Lower leg skin (tissue), 4 donors: ENCODE measurements at regions not wholly inside any gene's neighbourhood (a gene's known extent, or its start where the extent isn't known, plus 50 kb on each side); places are given as distances from the start of the nearest gene placed in this dataset.

Experiments used
- DNase-seq, 2 donors: peaks; one replicate each; pipeline ENCODE4 v3.0.0-alpha.2; 2019; ENCODE audit warnings: low spot score in 2 of 2
- H3K4me3 ChIP-seq: fragments of 200-600 bp; sonication (generic); 2 replicates; pipeline ENCODE4 v1.5.1; 2017; ENCODE audit warnings: mild to moderate bottlenecking, low read depth; ENCODE audit not compliant: poor library complexity, severe bottlenecking
- CTCF ChIP-seq, 3 donors: fragments of 450-650 bp; IDR thresholded peaks; one replicate each; pipeline ENCODE4 v1.5.1; 2016; ENCODE audit warnings: antibody characterized with exemption in 3 of 3, mild to moderate bottlenecking in 3 of 3, moderate library complexity in 2 of 3
- POLR2A ChIP-seq, 2 donors: fragments of 450-650 bp; IDR thresholded peaks; one replicate each; pipeline ENCODE4 v1.6.1; 2016 to 2017; ENCODE audit warnings: antibody characterized with exemption in 2 of 2, mild to moderate bottlenecking in 1 of 2, moderate library complexity in 1 of 2
- WGBS, 2 donors: methylation state at CpG; one replicate each; pipeline ENCODE4 v1.1.5; 2018; 5-methylcytosine and 5-hydroxymethylcytosine counted together
- intact Hi-C: fragments of 100-400 bp; cut with DNase I; formaldehyde crosslinking; loops from one replicate; pipeline ENCODE4 v1.15.0; 2023; ENCODE audit warnings: low total_unique reads

DNA sequence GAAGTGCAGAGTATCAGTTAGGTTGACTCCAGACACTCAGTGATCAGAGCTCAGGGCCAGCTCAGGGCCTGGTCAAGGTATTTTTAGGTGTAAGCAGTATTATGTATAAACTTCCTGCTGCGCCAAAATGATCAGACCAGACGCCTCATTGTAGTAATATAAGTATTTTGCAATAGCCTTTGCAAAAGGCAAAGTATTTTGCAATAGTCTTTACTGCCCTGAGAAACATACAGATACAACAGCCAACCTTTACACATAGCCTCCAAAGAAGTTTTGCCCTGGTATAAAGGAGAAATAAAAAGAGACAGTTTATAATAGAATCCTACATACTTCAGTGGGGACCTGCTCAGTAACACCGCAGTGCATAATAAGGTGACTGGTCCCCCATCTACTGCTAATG, 333.0 kb upstream of the EEF2KMT start:
- intact Hi-C loops = no loop called here
- WGBS, 2 donors = 74 to 78% methylated on average over 3 of the region's 3 CpGs
- H3K4me3 ChIP-seq = no peak overlapping the region
- no peak for TF ChIP-seq POLR2A (IDR thresholded peaks at IDR 0.05)
- no peak for TF ChIP-seq CTCF (IDR thresholded peaks at IDR 0.05)
- DNase-seq = no peak

DNA sequence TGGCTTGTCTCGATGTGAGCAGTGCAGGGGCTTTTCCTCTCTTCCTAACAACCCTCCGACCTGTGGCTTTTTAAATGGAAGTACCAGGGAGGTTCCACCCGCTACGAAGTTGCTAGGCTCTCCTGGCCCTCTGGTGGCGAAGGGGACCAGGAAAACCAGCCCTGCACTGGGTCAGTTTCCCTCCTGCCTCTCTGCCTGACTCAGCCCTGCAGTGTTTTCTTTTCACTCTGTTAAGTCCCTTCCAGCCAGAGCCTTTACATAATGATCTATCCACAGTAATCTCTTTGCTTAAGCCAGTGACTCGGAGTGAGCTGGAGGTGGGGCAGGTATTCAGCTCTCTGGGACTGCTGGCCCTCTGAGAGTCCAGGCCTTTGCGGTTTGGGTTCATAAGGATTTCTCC, 331.3 kb upstream of the EEF2KMT start:
- intact Hi-C loops = no loop called here
- TF ChIP-seq CTCF (IDR thresholded peaks at IDR 0.05) (no peak), POLR2A (IDR thresholded peaks at IDR 0.05) (no peak)
- WGBS, 2 donors = 52 to 59% methylated on average over 7 of the region's 7 CpGs
- no peak overlapping the region for H3K4me3 ChIP-seq
- DNase-seq = no peak

GRCh38 chr16:5427571-5427970, 330.0 kb upstream of the EEF2KMT start:
- no peak overlapping the region for H3K4me3 ChIP-seq
- TF ChIP-seq POLR2A (IDR thresholded peaks at IDR 0.05) (no peak), CTCF (IDR thresholded peaks at IDR 0.05) (no peak)
- 81 to 83% methylated on average over 7 of the region's 7 CpGs for WGBS, 2 donors
- intact Hi-C loops = no loop called here
- no peak for DNase-seq

DNA sequence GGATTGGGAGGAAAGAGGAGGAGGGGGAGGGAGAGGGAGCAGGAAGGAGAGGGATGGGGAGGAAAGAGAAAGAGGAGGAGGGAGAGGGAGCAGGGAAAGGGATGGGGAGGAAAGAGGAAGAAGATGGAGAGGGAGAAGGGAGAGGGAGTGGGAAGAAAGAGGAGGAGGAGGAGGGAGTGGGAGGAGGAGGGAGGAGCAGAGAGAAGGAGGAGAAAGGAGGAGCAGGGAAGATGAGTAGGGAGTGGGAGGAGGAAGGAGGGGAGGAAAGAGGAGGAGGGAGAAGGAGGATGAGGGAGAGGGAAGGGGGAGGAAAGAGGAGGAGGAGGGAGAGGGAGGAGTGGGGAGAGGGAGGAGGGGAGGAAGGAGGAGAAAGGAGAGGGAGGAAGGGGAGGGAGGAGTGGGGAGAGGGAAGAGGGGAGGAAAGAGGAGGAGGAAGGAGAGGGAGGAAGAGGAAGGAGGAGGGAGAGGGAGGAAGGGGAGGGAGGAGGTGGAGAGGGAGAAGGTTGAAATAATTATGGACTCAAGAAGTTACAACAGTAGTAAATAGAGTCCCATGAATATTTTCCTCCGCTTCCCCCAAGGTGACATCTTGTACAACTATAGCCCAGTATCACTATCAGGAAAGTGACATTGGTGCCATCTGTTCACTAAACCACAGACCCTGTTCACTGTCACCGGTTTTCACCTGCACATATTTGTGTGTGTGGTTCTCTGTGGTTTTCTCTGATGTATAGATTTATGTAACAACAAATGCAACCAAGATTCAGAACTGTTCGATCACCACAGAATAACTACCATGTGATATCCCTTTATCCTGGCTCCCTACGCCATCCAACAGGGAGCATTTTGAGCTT, 325.3 kb upstream of the EEF2KMT start:
- intact Hi-C loops = loop anchor here (5.0 kb wide), 1 partner anchor 451 kb away; no protein-coding TSS in a partner anchor
- no peak overlapping the region for H3K4me3 ChIP-seq
- DNase-seq = no peak
- WGBS, 2 donors = 82 to 87% methylated on average over 4 of the region's 4 CpGs
- TF ChIP-seq CTCF (IDR thresholded peaks at IDR 0.05) (no peak), POLR2A (IDR thresholded peaks at IDR 0.05) (no peak)

- WGBS, 2 donors = 49 to 51% methylated on average over 3 of the region's 3 CpGs
- intact Hi-C loops = loop anchor here (5.0 kb wide), 1 partner anchor 450 kb away; no protein-coding TSS in a partner anchor
Observed at GRCh38 chr16:5422047-5422446, 324.5 kb upstream of the EEF2KMT start.

More at GRCh38 chr16:5422047-5422446, 324.5 kb upstream of the EEF2KMT start:
- no peak overlapping the region for H3K4me3 ChIP-seq
- TF ChIP-seq CTCF (IDR thresholded peaks at IDR 0.05) (no peak), POLR2A (IDR thresholded peaks at IDR 0.05) (no peak)
- DNase-seq = no peak
